ENCODE measurements at regions not wholly inside any gene's neighbourhood (a gene's known extent, or its start where the extent isn't known, plus 50 kb on each side); places are given as distances from the start of the nearest gene placed in this dataset.

GRCh38 chr11:122234257-122234656 lies 118.2 kb upstream of the BLID start:
- Histone ChIP-seq H3K4me2 (ENCODE audit: insufficient read depth, low read length) (no peak overlapping the region), H3K9me3 (ENCODE audit: insufficient read depth, low read length, severe bottlenecking) (no peaks in the 10 kb centered on the region), H3K36me3 (ENCODE audit: insufficient read depth, low read length) (no peaks in the 10 kb centered on the region), H3K79me2 (ENCODE audit: insufficient read depth, low read length) (no peaks in the 10 kb centered on the region), H3K4me1 (ENCODE audit: insufficient read depth, low read length) (no peaks in the 10 kb centered on the region), H3K9ac (ENCODE audit: low read depth, low read length) (no peak overlapping the region), H3K4me3 (ENCODE audit: low read depth in 1 of 2, low read length in 2 of 2) (no peak overlapping the region), H3K27me3 (ENCODE audit: insufficient read depth, low read length, poor library complexity) (no peaks in the 10 kb centered on the region), H4K20me1 (ENCODE audit: insufficient read depth, low read length) (no peaks in the 10 kb centered on the region), H2AFZ (ENCODE audit: low read depth, low read length) (no peak overlapping the region), H3K27ac (ENCODE audit: low read length) (no peak overlapping the region)
- ATAC-seq (ENCODE audit: insufficient read depth, low read depth), result no peak
- DNase-seq, result no peak
- TF ChIP-seq EZH2 (IDR thresholded peaks at IDR 0.05; ENCODE audit: borderline replicate concordance, low read depth, low read length, severe bottlenecking), result no peak
- TF ChIP-seq, protein P1, sequence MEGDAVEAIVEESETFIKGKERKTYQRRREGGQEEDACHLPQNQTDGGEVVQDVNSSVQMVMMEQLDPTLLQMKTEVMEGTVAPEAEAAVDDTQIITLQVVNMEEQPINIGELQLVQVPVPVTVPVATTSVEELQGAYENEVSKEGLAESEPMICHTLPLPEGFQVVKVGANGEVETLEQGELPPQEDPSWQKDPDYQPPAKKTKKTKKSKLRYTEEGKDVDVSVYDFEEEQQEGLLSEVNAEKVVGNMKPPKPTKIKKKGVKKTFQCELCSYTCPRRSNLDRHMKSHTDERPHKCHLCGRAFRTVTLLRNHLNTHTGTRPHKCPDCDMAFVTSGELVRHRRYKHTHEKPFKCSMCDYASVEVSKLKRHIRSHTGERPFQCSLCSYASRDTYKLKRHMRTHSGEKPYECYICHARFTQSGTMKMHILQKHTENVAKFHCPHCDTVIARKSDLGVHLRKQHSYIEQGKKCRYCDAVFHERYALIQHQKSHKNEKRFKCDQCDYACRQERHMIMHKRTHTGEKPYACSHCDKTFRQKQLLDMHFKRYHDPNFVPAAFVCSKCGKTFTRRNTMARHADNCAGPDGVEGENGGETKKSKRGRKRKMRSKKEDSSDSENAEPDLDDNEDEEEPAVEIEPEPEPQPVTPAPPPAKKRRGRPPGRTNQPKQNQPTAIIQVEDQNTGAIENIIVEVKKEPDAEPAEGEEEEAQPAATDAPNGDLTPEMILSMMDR (IDR thresholded peaks at IDR 0.05; ENCODE audit: borderline replicate concordance, extremely low read depth, low read length, poor library complexity, severe bottlenecking), result no peak

DNA sequence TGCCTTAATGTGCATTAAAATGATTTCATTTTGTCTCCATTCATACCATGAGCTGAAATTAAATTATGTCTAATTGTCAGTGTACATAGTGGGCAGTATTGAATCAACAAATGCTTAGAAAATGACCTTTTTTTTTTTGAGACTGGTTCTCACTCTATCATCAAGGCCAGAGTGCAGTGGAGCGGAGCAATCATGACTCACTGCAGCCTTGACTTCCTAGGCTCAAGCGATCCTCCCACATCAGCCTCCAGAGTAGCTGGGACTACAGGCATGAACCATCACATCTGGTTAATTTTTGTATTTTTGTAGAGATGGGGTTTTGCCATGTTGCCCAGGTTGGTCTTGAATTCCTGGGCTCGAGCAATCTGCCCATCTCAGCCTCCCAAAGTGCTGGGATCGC lies 117.0 kb upstream of the BLID start:
- Histone ChIP-seq H3K36me3 (ENCODE audit: insufficient read depth, low read length) (no peaks in the 10 kb centered on the region), H3K79me2 (ENCODE audit: insufficient read depth, low read length) (no peaks in the 10 kb centered on the region), H3K4me1 (ENCODE audit: insufficient read depth, low read length) (no peaks in the 10 kb centered on the region), H3K4me2 (ENCODE audit: insufficient read depth, low read length) (no peak overlapping the region), H3K9ac (ENCODE audit: low read depth, low read length) (no peak overlapping the region), H3K4me3 (ENCODE audit: low read depth in 1 of 2, low read length in 2 of 2) (no peak overlapping the region), H3K27me3 (ENCODE audit: insufficient read depth, low read length, poor library complexity) (no peaks in the 10 kb centered on the region), H3K9me3 (ENCODE audit: insufficient read depth, low read length, severe bottlenecking) (no peaks in the 10 kb centered on the region), H2AFZ (ENCODE audit: low read depth, low read length) (no peak overlapping the region), H4K20me1 (ENCODE audit: insufficient read depth, low read length) (no peaks in the 10 kb centered on the region), H3K27ac (ENCODE audit: low read length) (no peak overlapping the region)
- DNase-seq (no peak), ATAC-seq (ENCODE audit: insufficient read depth, low read depth) (no peak)
- TF ChIP-seq, protein P1 (IDR thresholded peaks at IDR 0.05; ENCODE audit: borderline replicate concordance, extremely low read depth, low read length, poor library complexity, severe bottlenecking), result no peak
- no peak for TF ChIP-seq EZH2 (IDR thresholded peaks at IDR 0.05; ENCODE audit: borderline replicate concordance, low read depth, low read length, severe bottlenecking)

GRCh38 chr11:122230385-122230755 lies 114.4 kb upstream of the BLID start:
- Histone ChIP-seq H2AFZ (ENCODE audit: low read depth, low read length) (no peak overlapping the region), H3K79me2 (ENCODE audit: insufficient read depth, low read length) (no peaks in the 10 kb centered on the region)

More at GRCh38 chr11:122230385-122230755, 114.4 kb upstream of the BLID start:
- Histone ChIP-seq H3K9ac (ENCODE audit: low read depth, low read length) (no peak overlapping the region), H3K27me3 (ENCODE audit: insufficient read depth, low read length, poor library complexity) (no peaks in the 10 kb centered on the region), H4K20me1 (ENCODE audit: insufficient read depth, low read length) (no peaks in the 10 kb centered on the region), H3K4me1 (ENCODE audit: insufficient read depth, low read length) (no peaks in the 10 kb centered on the region), H3K9me3 (ENCODE audit: insufficient read depth, low read length, severe bottlenecking) (no peaks in the 10 kb centered on the region), H3K4me3 (ENCODE audit: low read depth in 1 of 2, low read length in 2 of 2) (no peak overlapping the region), H3K27ac (ENCODE audit: low read length) (no peak overlapping the region), H3K36me3 (ENCODE audit: insufficient read depth, low read length) (no peaks in the 10 kb centered on the region), H3K4me2 (ENCODE audit: insufficient read depth, low read length) (no peak overlapping the region)
- DNase-seq, result no peak
- ATAC-seq (ENCODE audit: insufficient read depth, low read depth), result no peak
- no peak for TF ChIP-seq EZH2 (IDR thresholded peaks at IDR 0.05; ENCODE audit: borderline replicate concordance, low read depth, low read length, severe bottlenecking)
- TF ChIP-seq, protein P1 (IDR thresholded peaks at IDR 0.05; ENCODE audit: borderline replicate concordance, extremely low read depth, low read length, poor library complexity, severe bottlenecking), result no peak
